ENCODE measurements at regions not wholly inside any gene's neighbourhood (a gene's known extent, or its start where the extent isn't known, plus 50 kb on each side); places are given as distances from the start of the nearest gene placed in this dataset.

DNA sequence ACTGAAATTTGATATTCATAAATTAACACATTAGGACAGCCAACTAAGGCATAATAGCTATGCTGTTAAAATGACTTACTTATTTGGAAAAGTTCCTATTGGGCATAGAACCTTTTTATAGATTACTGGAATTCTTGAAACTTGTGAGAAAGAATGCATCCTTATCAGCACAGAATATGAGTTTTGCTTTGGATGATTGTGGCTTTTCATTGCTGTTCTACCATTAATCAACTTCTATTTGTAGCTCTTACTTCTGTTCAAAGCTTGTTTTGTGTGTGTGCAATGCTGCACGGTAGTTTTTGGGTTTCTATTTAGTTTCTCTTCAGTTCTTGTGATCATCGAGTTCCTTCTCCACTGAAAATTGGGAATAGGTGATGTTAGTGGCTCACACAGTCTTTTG lies 152.4 kb upstream of the PELI2 start:
- CTCF ChIA-PET: no interaction called here
- H3K27ac ChIP-seq (ENCODE audit: low read depth, low read length, poor library complexity, severe bottlenecking): no peak overlapping the region
- no peaks in the 10 kb centered on the region for H3K9me3 ChIP-seq (ENCODE audit: low read depth, low read length, poor library complexity, severe bottlenecking)
- no TSS peak for BruUV-seq (replicated peaks)
- H3K27me3 ChIP-seq (replicated peaks; ENCODE audit: insufficient read depth, low read depth, low read length, poor library complexity): no peaks in the 10 kb centered on the region
- intact Hi-C loops (cut with micrococcal nuclease; ENCODE audit: unreplicated experiment): no loop called here
- H3K4me1 ChIP-seq (ENCODE audit: insufficient read depth, low read length, poor library complexity, severe bottlenecking): peaks cover 6% of the 10 kb centered on the region
- no peak overlapping the region for H3K4me3 ChIP-seq (ENCODE audit: low read depth, low read length, poor library complexity, severe bottlenecking)
- TF ChIP-seq, protein P1, sequence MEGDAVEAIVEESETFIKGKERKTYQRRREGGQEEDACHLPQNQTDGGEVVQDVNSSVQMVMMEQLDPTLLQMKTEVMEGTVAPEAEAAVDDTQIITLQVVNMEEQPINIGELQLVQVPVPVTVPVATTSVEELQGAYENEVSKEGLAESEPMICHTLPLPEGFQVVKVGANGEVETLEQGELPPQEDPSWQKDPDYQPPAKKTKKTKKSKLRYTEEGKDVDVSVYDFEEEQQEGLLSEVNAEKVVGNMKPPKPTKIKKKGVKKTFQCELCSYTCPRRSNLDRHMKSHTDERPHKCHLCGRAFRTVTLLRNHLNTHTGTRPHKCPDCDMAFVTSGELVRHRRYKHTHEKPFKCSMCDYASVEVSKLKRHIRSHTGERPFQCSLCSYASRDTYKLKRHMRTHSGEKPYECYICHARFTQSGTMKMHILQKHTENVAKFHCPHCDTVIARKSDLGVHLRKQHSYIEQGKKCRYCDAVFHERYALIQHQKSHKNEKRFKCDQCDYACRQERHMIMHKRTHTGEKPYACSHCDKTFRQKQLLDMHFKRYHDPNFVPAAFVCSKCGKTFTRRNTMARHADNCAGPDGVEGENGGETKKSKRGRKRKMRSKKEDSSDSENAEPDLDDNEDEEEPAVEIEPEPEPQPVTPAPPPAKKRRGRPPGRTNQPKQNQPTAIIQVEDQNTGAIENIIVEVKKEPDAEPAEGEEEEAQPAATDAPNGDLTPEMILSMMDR (conservative IDR thresholded peaks at IDR 0.05; ENCODE audit: low read depth, low read length): no peak
- no peak for TF ChIP-seq EZH2 (IDR thresholded peaks at IDR 0.05; ENCODE audit: borderline replicate concordance, low read depth, low read length, poor library complexity, severe bottlenecking)
- no peaks in the 10 kb centered on the region for H3K36me3 ChIP-seq (ENCODE audit: insufficient read depth, low read length, poor library complexity, severe bottlenecking)
- no peak for DNase-seq (ENCODE audit: low spot score)
- POLR2A ChIA-PET (ENCODE audit: low non-redundant PET): no interaction called here

DNA sequence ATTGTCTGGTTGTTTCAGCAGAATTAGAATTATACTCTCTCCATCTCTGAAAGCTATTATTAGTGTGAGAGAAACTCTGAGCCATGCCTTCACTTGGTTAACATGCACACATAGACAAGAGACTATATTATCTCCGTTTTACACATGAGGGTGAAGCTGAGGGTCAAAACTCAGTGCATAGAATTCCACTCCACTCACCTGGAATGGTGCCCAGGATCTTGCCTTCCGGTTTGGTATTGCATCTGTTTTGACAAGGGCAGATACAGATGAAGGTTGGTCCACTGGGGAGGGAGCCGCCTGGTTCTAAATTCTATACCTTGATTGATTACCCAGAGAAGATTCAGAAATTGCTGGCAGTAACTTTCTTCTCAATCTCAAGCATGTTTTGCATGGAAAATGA lies 149.5 kb upstream of the PELI2 start:
- Histone ChIP-seq H3K4me1 (ENCODE audit: insufficient read depth, low read length, poor library complexity, severe bottlenecking) (peaks cover 6% of the 10 kb centered on the region), H3K9me3 (ENCODE audit: low read depth, low read length, poor library complexity, severe bottlenecking) (no peaks in the 10 kb centered on the region), H3K36me3 (ENCODE audit: insufficient read depth, low read length, poor library complexity, severe bottlenecking) (no peaks in the 10 kb centered on the region), H3K27ac (ENCODE audit: low read depth, low read length, poor library complexity, severe bottlenecking) (no peak overlapping the region), H3K4me3 (ENCODE audit: low read depth, low read length, poor library complexity, severe bottlenecking) (no peak overlapping the region), H3K27me3 (replicated peaks; ENCODE audit: insufficient read depth, low read depth, low read length, poor library complexity) (no peaks in the 10 kb centered on the region)
- ChIA-PET POLR2A (ENCODE audit: low non-redundant PET) (no interaction called here), CTCF (no interaction called here)
- DNase-seq (ENCODE audit: low spot score): no peak
- intact Hi-C loops (cut with micrococcal nuclease; ENCODE audit: unreplicated experiment): no loop called here
- BruUV-seq (replicated peaks): no TSS peak
- TF ChIP-seq, protein P1 (conservative IDR thresholded peaks at IDR 0.05; ENCODE audit: low read depth, low read length): no peak
- no peak for TF ChIP-seq EZH2 (IDR thresholded peaks at IDR 0.05; ENCODE audit: borderline replicate concordance, low read depth, low read length, poor library complexity, severe bottlenecking)

DNA sequence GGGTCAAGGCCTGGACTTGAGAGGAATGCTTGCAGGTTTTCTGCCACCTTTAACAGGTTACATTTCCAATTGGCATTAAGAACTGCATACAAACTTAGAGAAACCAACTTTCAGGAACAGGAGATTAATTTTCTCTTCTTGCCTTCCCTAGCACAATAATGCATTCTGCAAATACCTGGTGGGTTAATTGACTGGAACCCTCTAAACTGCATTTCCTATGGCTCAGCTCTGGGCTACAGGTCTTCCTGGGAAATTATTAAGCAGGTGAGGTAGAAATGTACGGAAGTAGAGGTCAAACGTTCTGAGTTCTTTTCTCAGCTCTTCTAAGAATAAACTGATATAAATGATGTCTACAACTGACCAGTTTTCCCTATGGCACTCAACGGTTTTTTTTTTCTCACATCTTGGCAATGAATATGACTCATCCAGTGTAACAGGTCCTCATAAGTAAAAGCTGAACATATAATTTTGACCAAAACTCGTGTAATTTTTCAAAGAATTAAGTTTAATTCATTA lies 144.9 kb upstream of the PELI2 start:
- no peaks in the 10 kb centered on the region for H3K4me1 ChIP-seq (ENCODE audit: insufficient read depth, low read length, poor library complexity, severe bottlenecking)
- no peaks in the 10 kb centered on the region for H3K27me3 ChIP-seq (replicated peaks; ENCODE audit: insufficient read depth, low read depth, low read length, poor library complexity)
- intact Hi-C loops (cut with micrococcal nuclease; ENCODE audit: unreplicated experiment): no loop called here
- no peak overlapping the region for H3K27ac ChIP-seq (ENCODE audit: low read depth, low read length, poor library complexity, severe bottlenecking)
- CTCF ChIA-PET: interaction anchor here (0.7 kb wide), 1 partner anchor 286 kb away, joined by 3 read pairs; no protein-coding TSS in a partner anchor
- no peak for TF ChIP-seq EZH2 (IDR thresholded peaks at IDR 0.05; ENCODE audit: borderline replicate concordance, low read depth, low read length, poor library complexity, severe bottlenecking)
- TF ChIP-seq, protein P1 (conservative IDR thresholded peaks at IDR 0.05; ENCODE audit: low read depth, low read length): no peak
- BruUV-seq (replicated peaks): no TSS peak
- H3K4me3 ChIP-seq (ENCODE audit: low read depth, low read length, poor library complexity, severe bottlenecking): no peak overlapping the region
- no peaks in the 10 kb centered on the region for H3K36me3 ChIP-seq (ENCODE audit: insufficient read depth, low read length, poor library complexity, severe bottlenecking)
- no peak for DNase-seq (ENCODE audit: low spot score)
- POLR2A ChIA-PET (ENCODE audit: low non-redundant PET): no interaction called here
- no peaks in the 10 kb centered on the region for H3K9me3 ChIP-seq (ENCODE audit: low read depth, low read length, poor library complexity, severe bottlenecking)
